T-helper 17 cell (primary cell): ENCODE measurements at regions not wholly inside any gene's neighbourhood (a gene's known extent, or its start where the extent isn't known, plus 50 kb on each side); places are given as distances from the start of the nearest gene placed in this dataset.
"Not testable (repeated sequence)": the region's sequence is repeated elsewhere in the genome, so short reads cannot be mapped to it uniquely, and the experiment has no call there.

Source experiments
- ATAC-seq: fragments of 150-1000 bp; cut with Tn5 transposase; 2 replicates; pipeline ENCODE4 v1.10.0; 2021; ENCODE audit warnings: mild to moderate bottlenecking, moderate library complexity
- DNase-seq, 3 donors: peaks; one replicate each; pipeline versions ENCODE4 v3.0.0 to v3.0.0-alpha.2; 2020 to 2021
- H3K9me3 ChIP-seq: one replicate; pipeline ENCODE4 v1.7.0; 2013; ENCODE audit warnings: low read length, mild to moderate bottlenecking; ENCODE audit not compliant: control insufficient read depth, poor library complexity, severe bottlenecking
- H3K27ac Mint-ChIP-seq: one replicate; pipeline ENCODE4 v1.8.0; 2022; ENCODE audit warnings: mild to moderate bottlenecking, moderate library complexity, mixed read lengths
- H3K27me3 Mint-ChIP-seq: one replicate; pipeline ENCODE4 v1.8.0; 2022; ENCODE audit warnings: mixed read lengths
- H3K36me3 Mint-ChIP-seq: one replicate; pipeline ENCODE4 v1.8.0; 2022; ENCODE audit warnings: low read depth, mixed read lengths
- H3K4me1 Mint-ChIP-seq: one replicate; pipeline ENCODE4 v1.8.0; 2022; ENCODE audit warnings: mild to moderate bottlenecking, mixed read lengths
- H3K4me3 Mint-ChIP-seq: one replicate; pipeline ENCODE4 v1.8.0; 2022; ENCODE audit warnings: mild to moderate bottlenecking, moderate library complexity, mixed read lengths

GRCh38 chr1:100820195-100820594 lies 74.4 kb downstream of the EXTL2 start:
- H3K27me3 Mint-ChIP-seq, ATAC-seq, H3K27ac Mint-ChIP-seq, H3K4me1 Mint-ChIP-seq, H3K36me3 Mint-ChIP-seq, H3K4me3 Mint-ChIP-seq, DNase-seq, H3K9me3 ChIP-seq: not testable (repeated sequence)

DNA sequence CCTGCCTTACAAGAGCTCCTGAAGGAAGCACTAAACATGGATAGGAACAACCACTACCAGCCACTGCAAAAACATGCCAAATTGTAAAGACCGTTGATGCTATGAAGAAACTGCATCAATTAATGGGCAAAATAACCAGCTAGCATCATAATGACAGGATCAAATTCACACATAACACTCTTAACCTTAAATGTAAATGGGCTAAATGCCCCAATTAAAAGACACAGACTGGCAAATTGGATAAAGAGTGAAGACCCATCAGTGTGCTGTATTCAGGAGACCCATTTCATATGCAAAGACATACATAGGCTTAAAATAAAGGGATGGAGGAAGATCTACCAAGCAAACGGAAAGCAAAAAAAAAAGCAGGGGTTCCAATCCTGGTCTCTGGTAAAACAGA lies 72.7 kb downstream of the EXTL2 start:
- H3K36me3 Mint-ChIP-seq, H3K4me3 Mint-ChIP-seq, H3K4me1 Mint-ChIP-seq, H3K9me3 ChIP-seq, ATAC-seq, DNase-seq, H3K27me3 Mint-ChIP-seq, H3K27ac Mint-ChIP-seq: not testable (repeated sequence)
